ENCODE measurements at regions not wholly inside any gene's neighbourhood (a gene's known extent, or its start where the extent isn't known, plus 50 kb on each side); places are given as distances from the start of the nearest gene placed in this dataset.

- TF ChIP-seq ZBTB10 (tag by site-specific recombination; IDR thresholded peaks at IDR 0.05) (no peak), ZFP3 (tag by site-specific recombination; IDR thresholded peaks at IDR 0.05; ENCODE audit: low read depth) (no peak), ZNF138 (tag by site-specific recombination; IDR thresholded peaks at IDR 0.05; ENCODE audit: borderline replicate concordance) (no peak), ZNF302 (tag by site-specific recombination; IDR thresholded peaks at IDR 0.05; ENCODE audit: low read depth) (no peak), ZNF37A (tag by site-specific recombination; IDR thresholded peaks at IDR 0.05) (no peak), KLF17 (tag by site-specific recombination; IDR thresholded peaks at IDR 0.05) (no peak), ZNF768 (tag by site-specific recombination; IDR thresholded peaks at IDR 0.05) (no peak)
These were observed 290.4 kb upstream of the HSF2 start for GRCh38 chr6:122109075-122109474.
